HG03108 (cell line): ENCODE measurements at regions not wholly inside any gene's neighbourhood (a gene's known extent, or its start where the extent isn't known, plus 50 kb on each side); places are given as distances from the start of the nearest gene placed in this dataset.
"Not testable (repeated sequence)": the region's sequence is repeated elsewhere in the genome, so short reads cannot be mapped to it uniquely, and the experiment has no call there.

Source experiments
- ATAC-seq: cut with Tn5 transposase; IDR thresholded peaks from one replicate; pipeline ENCODE4 v1.9.1; 2021; ENCODE audit warnings: moderate library complexity; ENCODE audit not compliant: unreplicated experiment

- ATAC-seq = no peak
Measured at GRCh38 chr12:105480162-105480561, 149.7 kb downstream of the C12orf75 start.

- no peak for ATAC-seq
Measured at GRCh38 chr12:105481392-105482300, 151.2 kb downstream of the C12orf75 start.

GRCh38 chr12:105482951-105483350 lies 152.5 kb downstream of the C12orf75 start:
- no peak for ATAC-seq

- ATAC-seq = no peak
Measured at GRCh38 chr12:105483691-105484090, 153.2 kb downstream of the C12orf75 start.

GRCh38 chr12:105485321-105485910 lies 154.9 kb downstream of the C12orf75 start:
- ATAC-seq = no peak

- no peak for ATAC-seq
Measured at GRCh38 chr12:105485921-105486320, 155.4 kb downstream of the C12orf75 start.

GRCh38 chr12:105487963-105488362 lies 157.5 kb downstream of the C12orf75 start:
- no peak for ATAC-seq

- no peak for ATAC-seq
Measured at GRCh38 chr12:105492591-105493545, 162.4 kb downstream of the C12orf75 start.

GRCh38 chr12:105499205-105499604 lies 168.7 kb downstream of the C12orf75 start:
- no peak for ATAC-seq

GRCh38 chr12:105500676-105501075 lies 170.2 kb downstream of the C12orf75 start:
- ATAC-seq = not testable (repeated sequence)

- no peak for ATAC-seq
Measured at GRCh38 chr12:105502426-105502930, 172.0 kb downstream of the C12orf75 start.

- no peak for ATAC-seq
Measured at GRCh38 chr12:105503619-105504018, 173.1 kb downstream of the C12orf75 start.

GRCh38 chr12:105504286-105504685 lies 173.8 kb downstream of the C12orf75 start:
- ATAC-seq = no peak

- ATAC-seq = no peak
Measured at GRCh38 chr12:105506678-105507310, 176.3 kb downstream of the C12orf75 start.

GRCh38 chr12:105507311-105508038 lies 177.0 kb downstream of the C12orf75 start:
- ATAC-seq = no peak

GRCh38 chr12:105508096-105508495 lies 177.6 kb downstream of the C12orf75 start:
- no peak for ATAC-seq

- no peak for ATAC-seq
Measured at GRCh38 chr12:105510526-105510925, 180.0 kb downstream of the C12orf75 start.

- not testable (repeated sequence) for ATAC-seq
Measured at GRCh38 chr12:105512861-105513260, 182.4 kb downstream of the C12orf75 start.

- no peak for ATAC-seq
Measured at GRCh38 chr12:105522166-105522825, 191.8 kb downstream of the C12orf75 start.
